WERI-Rb-1 (cell line): ENCODE measurements at regions not wholly inside any gene's neighbourhood (a gene's known extent, or its start where the extent isn't known, plus 50 kb on each side); places are given as distances from the start of the nearest gene placed in this dataset.

Source experiments
- DNase-seq: peaks from one replicate; pipeline ENCODE4 v3.0.0-alpha.2; 2020
- H3K27ac ChIP-seq: fragments of 250-450 bp; sonication (Bioruptor Pico); 2 replicates; pipeline ENCODE4 v1.5.1; 2020; ENCODE audit warnings: mild to moderate bottlenecking, moderate library complexity
- H3K27me3 ChIP-seq: fragments of 250-450 bp; sonication (Bioruptor Pico); 2 replicates; pipeline ENCODE4 v1.5.1; 2021; ENCODE audit warnings: mild to moderate bottlenecking, low read depth, moderate library complexity; ENCODE audit not compliant: insufficient read depth, severe bottlenecking
- H3K36me3 ChIP-seq: fragments of 250-450 bp; sonication (Bioruptor Pico); 2 replicates; pipeline ENCODE4 v1.5.1; 2020; ENCODE audit warnings: mild to moderate bottlenecking, moderate library complexity
- H3K4me3 ChIP-seq: 2 replicates; pipeline ENCODE4 v1.5.1; 2011; ENCODE audit warnings: low read depth, mild to moderate bottlenecking, control low read depth, low read length
- H3K9me3 ChIP-seq: fragments of 250-450 bp; sonication (Bioruptor Pico); 2 replicates; pipeline ENCODE4 v1.5.1; 2021; ENCODE audit warnings: mild to moderate bottlenecking, moderate library complexity; ENCODE audit not compliant: severe bottlenecking
- TF ChIP-seq, protein P1 (sequence below): IDR thresholded peaks from 2 replicates; pipeline ENCODE4 v1.5.1; 2011; ENCODE audit warnings: low read depth, mild to moderate bottlenecking, control low read depth, inconsistent platforms, low read length

DNA sequence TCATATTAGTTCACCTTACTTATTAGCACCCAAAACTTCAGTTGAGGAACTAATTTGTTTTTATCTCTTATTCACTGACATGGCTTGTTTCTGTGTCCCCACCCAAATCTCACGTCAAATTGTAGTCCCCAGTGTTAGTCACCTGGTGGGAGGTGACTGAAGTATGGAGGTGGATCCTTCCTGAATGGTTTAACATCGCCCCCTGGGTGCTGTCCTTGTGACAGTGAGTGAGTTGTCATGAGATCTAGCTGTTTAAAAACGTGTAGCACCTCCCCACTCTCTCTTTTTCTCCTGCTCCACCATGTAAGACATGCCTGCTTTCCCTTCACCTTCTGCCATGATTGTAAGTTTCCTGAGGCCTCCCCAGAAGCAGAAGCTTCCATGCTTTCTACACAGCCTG lies 75.0 kb upstream of the HECTD2 start:
- peak; percentile 28 for DNase-seq
- no peaks in the 10 kb centered on the region for H3K36me3 ChIP-seq
- no peak overlapping the region for H3K27ac ChIP-seq
- no peak overlapping the region for H3K4me3 ChIP-seq
- H3K9me3 ChIP-seq: no peaks in the 10 kb centered on the region
- H3K27me3 ChIP-seq: no peaks in the 10 kb centered on the region
- TF ChIP-seq, protein P1, sequence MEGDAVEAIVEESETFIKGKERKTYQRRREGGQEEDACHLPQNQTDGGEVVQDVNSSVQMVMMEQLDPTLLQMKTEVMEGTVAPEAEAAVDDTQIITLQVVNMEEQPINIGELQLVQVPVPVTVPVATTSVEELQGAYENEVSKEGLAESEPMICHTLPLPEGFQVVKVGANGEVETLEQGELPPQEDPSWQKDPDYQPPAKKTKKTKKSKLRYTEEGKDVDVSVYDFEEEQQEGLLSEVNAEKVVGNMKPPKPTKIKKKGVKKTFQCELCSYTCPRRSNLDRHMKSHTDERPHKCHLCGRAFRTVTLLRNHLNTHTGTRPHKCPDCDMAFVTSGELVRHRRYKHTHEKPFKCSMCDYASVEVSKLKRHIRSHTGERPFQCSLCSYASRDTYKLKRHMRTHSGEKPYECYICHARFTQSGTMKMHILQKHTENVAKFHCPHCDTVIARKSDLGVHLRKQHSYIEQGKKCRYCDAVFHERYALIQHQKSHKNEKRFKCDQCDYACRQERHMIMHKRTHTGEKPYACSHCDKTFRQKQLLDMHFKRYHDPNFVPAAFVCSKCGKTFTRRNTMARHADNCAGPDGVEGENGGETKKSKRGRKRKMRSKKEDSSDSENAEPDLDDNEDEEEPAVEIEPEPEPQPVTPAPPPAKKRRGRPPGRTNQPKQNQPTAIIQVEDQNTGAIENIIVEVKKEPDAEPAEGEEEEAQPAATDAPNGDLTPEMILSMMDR: peak; percentile 30; the same call in 1 of the 2 replicates

DNA sequence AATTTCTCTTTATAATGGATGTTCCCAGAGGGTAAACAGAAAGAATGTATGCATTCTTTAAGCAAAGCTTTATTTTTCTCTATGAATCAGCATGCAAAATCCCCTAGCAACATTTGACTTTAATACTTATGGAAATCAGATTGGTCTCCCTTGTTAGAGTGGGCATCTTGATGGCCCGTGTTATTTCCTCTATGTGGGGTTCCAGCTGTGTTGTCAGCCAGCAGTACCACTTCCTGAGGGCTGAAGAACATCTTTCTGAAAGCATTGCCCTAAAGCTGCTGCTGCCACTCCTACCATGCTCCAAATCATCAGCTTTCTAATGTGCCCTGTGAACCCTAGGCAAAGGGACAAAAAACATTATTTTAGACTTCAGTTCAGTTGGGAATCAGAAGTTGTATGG lies 70.4 kb upstream of the HECTD2 start:
- TF ChIP-seq, protein P1: no peak
- Histone ChIP-seq H3K36me3 (no peaks in the 10 kb centered on the region), H3K4me3 (no peak overlapping the region), H3K27ac (no peak overlapping the region), H3K27me3 (no peaks in the 10 kb centered on the region), H3K9me3 (no peaks in the 10 kb centered on the region)
- DNase-seq: no peak

DNA sequence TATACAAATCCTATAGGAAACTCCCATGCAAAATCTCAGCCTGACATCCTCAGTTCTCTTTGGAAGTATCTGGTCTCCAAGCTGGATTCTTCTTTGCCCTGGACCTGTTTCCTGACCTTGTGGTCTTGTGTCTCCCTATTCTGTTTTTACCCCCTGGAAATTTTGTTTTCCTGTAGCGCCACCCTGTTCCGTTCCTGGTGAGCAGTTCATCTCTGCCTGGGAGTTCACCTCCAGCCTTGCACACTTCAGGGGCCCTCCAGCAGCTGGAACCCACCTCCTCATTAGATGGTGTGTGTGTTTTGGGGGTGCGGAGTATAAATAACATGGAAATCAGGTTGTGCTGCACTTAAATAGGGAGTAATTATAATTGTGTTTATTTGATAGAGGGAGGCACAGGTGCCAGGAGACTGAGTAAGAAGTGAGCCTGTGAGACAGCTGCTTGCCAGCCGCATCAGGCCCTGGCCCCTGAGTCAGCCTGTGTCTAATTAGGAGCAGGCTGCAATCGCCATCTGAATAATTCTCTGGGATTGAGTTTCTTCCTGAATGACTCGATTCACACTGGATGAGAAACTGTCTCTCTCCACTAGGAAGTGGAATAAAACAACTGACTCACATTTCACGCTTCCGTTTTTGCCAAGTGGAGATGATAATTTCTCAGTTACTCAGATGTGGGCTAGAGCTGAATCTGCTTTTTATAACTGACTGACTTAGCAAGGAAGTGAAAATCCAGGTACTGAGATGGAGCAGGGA lies 69.4 kb upstream of the HECTD2 start:
- Histone ChIP-seq H3K27me3 (no peaks in the 10 kb centered on the region), H3K9me3 (no peaks in the 10 kb centered on the region), H3K4me3 (no peak overlapping the region), H3K27ac (no peak overlapping the region), H3K36me3 (no peaks in the 10 kb centered on the region)
- TF ChIP-seq, protein P1: no peak
- no peak for DNase-seq

DNA sequence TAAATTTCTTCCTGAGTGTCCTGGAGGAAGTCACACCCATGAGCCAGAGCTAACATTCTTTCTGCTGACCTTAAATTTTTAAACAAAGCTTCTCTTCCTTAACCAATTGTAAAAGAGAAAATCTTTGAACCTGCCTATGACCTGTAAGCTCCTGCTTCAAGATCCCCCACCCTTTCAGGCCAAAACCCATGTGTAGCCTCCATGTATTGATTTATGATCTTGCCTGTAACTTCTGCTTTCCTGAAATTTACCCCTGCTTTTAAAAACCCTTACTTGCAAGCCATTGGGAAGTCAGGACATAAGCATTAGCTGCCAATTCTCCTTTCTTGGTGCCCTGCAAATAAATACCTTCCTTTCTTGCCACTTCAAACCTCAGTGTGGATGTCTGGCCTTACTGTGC lies 68.5 kb upstream of the HECTD2 start:
- Histone ChIP-seq H3K4me3 (no peak overlapping the region), H3K27ac (no peak overlapping the region), H3K9me3 (no peaks in the 10 kb centered on the region), H3K36me3 (no peaks in the 10 kb centered on the region), H3K27me3 (no peaks in the 10 kb centered on the region)
- DNase-seq: no peak
- TF ChIP-seq, protein P1: no peak

DNA sequence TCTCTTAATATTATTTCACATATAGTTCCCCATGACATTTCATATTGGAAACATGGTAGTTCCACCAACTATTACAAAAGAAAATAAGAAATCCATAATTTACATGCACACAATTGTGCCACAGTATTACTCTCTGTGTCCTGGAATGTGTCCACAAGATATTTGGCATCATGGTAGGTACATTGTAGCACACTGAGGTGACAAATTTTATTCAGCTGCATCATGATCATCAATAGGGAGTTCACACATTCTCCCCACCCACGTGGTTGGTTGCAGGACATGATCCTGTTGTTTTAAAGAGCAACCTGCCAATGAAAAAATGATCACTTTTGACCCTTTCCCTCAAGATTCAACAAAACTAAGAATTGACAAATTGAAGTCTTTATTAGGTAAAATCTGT lies 67.1 kb upstream of the HECTD2 start:
- H3K36me3 ChIP-seq: no peaks in the 10 kb centered on the region
- no peaks in the 10 kb centered on the region for H3K27me3 ChIP-seq
- no peak for DNase-seq

More for the DNA sequence above, 67.1 kb upstream of the HECTD2 start:
- TF ChIP-seq, protein P1: no peak
- Histone ChIP-seq H3K27ac (no peak overlapping the region), H3K9me3 (no peaks in the 10 kb centered on the region), H3K4me3 (no peak overlapping the region)
